ENCODE measurements at regions not wholly inside any gene's neighbourhood (a gene's known extent, or its start where the extent isn't known, plus 50 kb on each side); places are given as distances from the start of the nearest gene placed in this dataset.

GRCh38 chr15:31842532-31843195, 187.7 kb upstream of the CHRNA7 start:
- TF ChIP-seq CTCF (tag by site-specific recombination; IDR thresholded peaks at IDR 0.05) (no peak), PBX3 (CRISPR knock-in tag; IDR thresholded peaks at IDR 0.05) (no peak), ZNF530 (tag by site-specific recombination; IDR thresholded peaks at IDR 0.05; ENCODE audit: low read depth) (no peak), PRDM2 (tag by site-specific recombination; IDR thresholded peaks at IDR 0.05; ENCODE audit: borderline replicate concordance) (no peak), ZNF174 (tag by site-specific recombination; IDR thresholded peaks at IDR 0.05) (no peak), ZBTB1 (tag by site-specific recombination; IDR thresholded peaks at IDR 0.05) (no peak)

Measured in HEK293 (cell line).